CD4-positive, alpha-beta T cell treated with Interleukin-1 beta for 1 hour (primary cell): ENCODE measurements at regions not wholly inside any gene's neighbourhood (a gene's known extent, or its start where the extent isn't known, plus 50 kb on each side); places are given as distances from the start of the nearest gene placed in this dataset.

Source experiments
- DNase-seq, 2 donors: peaks; one replicate each; pipeline ENCODE4 v3.0.0-alpha.2; 2020 to 2022

DNA sequence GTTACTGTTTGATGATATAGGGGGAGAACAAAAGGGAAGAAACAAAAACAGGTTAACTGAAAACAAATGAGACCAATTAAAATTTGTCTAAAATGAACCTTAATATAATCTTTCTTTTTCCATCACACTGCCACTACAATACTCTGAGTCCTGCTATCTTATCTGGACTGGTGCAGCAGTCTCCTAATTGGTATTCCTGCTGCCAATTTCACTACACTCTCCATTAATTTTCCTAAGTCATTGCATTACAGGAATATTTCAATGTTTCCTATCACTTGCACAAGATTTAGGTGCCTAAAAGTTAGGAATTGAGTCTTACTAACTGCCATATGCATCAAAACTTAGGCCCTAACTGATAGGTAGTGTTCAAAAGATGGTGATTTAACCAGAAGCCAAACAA, 884.9 kb upstream of the MGAT4C start:
- DNase-seq = no peak

- no peak for DNase-seq
Observed at GRCh38 chr12:87140262-87140661, 884.1 kb upstream of the MGAT4C start.

DNA sequence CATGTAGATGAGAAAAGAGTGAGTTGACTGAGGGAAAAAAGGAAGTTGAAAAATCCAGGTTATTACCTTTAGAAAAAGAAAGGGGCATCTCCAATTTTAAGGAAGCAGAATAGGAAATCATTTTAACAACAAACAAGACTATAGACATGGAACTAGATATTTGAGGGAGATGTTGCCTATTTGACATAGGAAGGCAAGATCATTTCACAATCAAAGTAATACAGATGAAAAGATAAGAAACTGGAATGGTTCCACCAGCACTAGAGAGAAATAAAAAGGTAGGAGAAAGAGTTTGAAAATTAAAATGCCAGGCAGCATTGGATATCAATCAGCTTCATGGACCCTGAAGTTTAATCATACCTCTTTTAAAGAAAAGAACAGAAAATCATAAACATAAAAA, 881.0 kb upstream of the MGAT4C start:
- no peak for DNase-seq

DNA sequence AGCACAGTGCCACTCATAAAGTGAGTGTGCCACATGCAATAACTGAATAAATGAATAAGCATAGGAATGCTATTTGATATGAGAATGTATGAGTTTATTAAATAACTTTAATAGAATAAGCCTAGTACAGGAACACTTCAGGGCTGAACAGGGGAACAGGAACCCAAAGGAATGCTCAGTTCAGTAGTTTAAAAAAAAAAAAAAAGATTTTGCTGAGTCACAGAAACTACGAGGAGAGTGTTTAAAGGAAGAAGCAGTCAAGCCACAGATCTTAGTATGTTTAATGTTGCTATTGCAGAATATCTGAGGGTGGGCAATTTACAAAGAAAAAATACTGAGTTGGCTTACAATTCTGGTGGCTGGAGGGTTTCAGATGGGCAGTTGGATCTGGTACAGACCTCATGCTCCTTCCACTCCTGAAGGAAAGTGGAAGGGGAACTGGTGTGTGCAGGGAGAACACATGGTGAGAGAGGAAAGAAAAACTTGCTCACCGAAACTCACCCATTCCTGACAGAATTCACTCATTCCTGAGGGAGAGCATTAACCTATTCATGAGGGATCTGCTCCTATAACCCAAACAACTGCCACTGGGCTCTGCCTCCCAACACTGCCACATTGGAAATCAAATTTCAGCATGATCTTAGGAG, 880.3 kb upstream of the MGAT4C start:
- no peak for DNase-seq

DNA sequence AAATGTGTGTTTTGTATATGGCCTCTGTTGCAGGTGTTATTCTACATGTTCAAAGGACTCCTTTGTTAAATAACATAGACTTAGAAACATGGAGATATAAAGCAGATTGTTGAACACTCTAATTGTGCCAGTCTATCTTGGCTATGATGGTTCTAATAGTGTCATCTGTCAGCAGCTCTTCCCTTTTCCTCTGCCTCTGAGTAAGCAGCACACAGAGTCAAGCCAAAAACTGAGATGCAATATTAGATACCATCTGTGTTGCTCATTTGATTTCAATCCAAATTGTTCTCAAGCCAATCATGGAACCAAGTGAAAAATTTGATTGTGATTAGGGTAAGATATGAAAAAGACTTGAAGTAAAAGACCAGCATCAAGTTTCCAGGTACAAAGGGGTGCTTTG, 871.1 kb upstream of the MGAT4C start:
- DNase-seq = no peak

DNA sequence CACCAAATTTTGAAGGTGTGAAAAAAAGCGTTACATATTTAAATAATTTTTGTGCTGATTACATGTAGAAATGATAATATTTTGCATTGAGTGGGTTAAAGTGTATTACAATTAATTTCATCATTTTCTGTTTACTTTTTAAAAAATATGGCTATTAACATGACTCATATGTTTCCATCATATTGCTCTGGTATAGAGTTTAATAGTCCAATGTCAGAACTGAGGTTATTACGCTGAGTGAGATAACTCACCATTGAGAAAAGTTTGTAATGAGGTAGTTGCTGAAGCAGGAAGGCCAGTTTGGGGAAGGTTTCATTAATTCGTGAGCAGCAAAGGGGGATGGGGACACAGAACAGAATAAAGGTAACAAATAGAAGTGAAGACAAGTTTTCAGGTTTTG, 865.7 kb upstream of the MGAT4C start:
- no peak for DNase-seq

DNA sequence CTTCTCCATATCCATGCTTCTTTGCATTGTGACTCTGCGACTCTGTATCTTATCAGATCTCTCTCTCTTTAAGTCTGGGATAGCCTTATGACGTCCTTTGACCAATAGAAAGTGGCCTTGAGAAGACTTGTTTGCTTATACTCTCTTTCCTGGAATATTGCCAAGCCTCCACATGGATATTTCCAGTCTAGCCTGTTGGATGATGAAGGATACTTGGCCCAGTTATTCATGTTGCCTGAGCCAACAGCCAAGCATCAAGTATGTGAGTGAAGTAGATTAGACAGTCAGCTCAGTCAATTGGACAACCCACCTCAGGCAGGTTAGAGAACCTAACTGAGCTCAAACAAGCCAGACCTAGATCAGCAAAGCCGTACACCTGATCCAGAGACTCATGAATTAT, 864.2 kb upstream of the MGAT4C start:
- DNase-seq = no peak

- DNase-seq = no peak
Observed at GRCh38 chr12:87119713-87120112, 863.5 kb upstream of the MGAT4C start.

DNA sequence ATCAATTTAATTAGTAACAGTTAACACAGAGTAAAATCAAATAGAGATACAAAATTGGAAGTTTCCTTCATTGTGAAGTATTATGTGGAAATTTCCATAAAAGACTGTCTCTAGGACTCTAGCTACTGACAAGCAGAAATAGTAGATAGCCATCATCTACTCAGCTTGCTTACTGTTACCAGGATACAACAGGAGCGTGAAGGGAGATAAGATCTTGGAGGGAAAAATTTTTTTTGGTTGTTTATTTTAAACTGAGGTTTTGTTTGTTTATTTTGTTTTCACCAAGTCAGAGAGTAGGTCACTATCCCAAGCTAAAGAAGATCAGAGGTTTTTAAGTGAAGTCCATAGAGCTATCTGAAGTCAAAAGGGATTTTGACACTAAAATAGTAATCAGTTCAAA, 861.3 kb upstream of the MGAT4C start:
- DNase-seq = no peak

DNA sequence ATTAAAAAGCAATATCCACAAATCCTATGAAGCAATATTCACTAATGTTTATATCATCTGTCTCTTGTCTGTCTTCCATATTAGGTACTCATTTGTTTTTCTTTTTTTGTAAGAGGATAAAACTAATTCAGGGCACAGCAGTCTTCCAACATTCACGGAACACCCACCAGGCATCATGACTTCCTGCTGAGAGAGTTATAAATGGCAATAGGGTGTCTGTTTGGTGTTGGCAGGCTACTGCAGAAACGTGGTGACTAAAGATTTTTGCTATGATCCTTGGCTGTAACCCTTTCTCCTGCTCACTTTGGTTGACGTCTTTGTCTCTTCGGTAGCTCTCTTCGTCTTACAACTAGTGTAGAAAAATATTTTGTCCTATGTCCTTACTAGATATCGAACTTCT, 860.6 kb upstream of the MGAT4C start:
- no peak for DNase-seq

GRCh38 chr12:87112571-87113345, 856.6 kb upstream of the MGAT4C start:
- DNase-seq = no peak

GRCh38 chr12:87107766-87108165, 851.6 kb upstream of the MGAT4C start:
- DNase-seq = no peak

DNA sequence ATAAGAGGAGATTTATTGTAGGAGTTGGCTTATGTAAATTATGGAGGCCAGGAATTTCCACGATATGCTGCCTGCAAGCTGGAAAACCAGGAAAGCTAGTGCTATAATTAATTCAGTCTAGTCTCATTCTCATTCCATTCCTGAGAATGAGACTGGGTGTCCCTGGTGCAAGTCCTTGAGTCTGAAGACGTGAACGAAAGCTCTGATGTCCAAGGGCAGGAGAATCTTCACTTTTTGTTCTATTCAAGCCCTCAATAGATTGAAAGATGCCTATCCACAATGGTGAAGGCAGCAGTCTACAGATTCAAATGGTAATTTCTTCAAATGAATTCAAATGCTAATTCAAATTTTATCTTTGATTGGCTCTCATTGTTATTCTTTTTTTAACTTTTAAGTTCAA, 851.1 kb upstream of the MGAT4C start:
- no peak for DNase-seq

DNA sequence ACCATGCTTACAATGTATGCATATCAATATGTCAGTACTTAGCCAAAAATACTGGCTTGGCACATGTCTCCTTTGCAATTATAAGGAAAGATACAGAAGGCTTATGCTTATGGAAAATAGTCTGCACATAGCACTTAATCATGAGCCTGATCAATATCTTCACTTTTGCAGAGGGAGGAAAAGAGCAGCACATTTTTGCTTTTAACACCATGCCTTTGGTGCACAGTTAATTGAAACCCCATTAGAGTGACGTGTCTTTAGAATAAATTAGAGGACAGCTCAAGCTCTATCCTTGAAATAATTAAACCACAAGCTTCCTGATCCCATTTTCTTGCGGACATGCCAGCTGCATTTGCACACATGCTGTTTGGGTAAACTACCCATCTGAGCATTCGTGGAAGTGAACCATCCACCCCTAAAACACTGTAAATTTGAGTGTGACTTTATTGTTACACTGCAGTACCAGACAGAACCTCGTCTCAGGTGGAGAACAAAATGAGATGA, 839.9 kb upstream of the MGAT4C start:
- DNase-seq = no peak

DNA sequence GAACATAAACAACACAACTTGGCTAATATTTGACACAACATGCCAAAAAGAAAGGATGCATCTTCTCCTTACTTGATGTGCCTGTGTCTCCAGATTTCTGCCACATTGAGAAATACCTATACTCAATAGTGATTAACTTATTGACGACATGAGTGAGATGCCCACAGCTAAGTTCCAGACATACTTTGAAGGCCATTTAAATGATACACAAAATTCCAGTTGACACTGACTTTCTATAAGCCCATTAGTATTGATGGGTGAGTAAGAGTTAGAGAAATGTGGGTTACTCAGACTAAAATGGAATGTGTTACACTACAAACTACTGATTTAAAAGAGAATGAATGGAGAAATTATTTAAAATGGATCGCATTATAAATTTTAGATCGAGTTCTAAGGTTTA, 838.2 kb upstream of the MGAT4C start:
- no peak for DNase-seq

GRCh38 chr12:87092421-87092820, 836.2 kb upstream of the MGAT4C start:
- DNase-seq = no peak

- no peak for DNase-seq
Observed at GRCh38 chr12:87086118-87086891, 830.1 kb upstream of the MGAT4C start.

DNA sequence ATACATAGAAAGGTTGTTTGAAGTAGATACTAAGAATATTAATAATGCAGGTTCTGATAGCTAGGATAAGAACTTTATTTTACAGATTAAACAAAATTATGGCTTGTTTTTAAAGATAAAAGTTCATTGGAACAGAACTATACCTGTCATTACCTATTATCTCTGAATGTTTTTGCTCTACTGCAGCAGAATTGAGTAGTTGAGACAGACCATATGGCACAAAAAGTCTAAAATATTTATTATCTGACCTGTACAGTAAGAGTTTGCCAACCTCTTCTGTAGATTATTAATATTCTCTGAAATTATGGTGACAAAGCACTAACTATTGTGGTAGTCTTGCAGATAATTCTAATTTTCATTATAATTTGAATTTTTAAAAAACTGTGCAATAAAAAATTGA, 829.1 kb upstream of the MGAT4C start:
- DNase-seq = no peak

DNA sequence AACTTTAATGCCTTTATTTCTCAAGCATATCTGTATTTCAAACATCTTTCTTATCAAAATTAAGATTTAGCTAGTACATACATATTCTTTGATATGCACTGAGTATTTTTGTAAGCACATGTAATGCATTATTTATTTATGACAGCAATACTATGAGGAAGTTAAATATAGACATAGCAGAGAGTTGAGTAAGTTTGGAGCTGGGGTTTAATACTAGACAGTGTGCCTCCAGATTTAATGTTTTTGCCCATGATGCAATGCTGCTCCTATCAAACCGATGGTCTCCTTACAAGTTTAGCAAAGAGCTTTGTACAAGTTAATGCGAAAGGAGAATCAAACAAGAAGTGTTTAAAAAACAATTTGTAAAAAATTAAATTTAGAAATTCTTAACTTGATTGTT, 826.6 kb upstream of the MGAT4C start:
- DNase-seq = no peak

DNA sequence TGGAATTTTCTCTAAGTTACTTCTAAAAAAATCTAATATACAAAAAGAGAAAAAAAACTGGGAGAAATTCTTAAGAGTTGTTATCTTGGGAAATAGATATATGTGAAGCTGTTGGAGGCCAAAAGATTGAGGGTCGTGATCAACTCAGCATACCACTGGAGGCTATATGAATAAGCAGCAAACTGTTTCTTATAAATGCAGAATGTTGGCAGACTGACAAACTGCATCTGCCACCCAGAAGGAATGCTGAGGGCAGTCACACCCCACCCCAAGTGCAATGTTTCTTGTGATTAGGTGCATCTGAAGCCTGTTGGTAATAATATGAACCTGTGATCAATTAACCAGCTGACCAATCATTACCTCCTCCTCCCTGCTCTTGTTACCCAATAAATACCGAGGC, 818.6 kb upstream of the MGAT4C start:
- DNase-seq = no peak

DNA sequence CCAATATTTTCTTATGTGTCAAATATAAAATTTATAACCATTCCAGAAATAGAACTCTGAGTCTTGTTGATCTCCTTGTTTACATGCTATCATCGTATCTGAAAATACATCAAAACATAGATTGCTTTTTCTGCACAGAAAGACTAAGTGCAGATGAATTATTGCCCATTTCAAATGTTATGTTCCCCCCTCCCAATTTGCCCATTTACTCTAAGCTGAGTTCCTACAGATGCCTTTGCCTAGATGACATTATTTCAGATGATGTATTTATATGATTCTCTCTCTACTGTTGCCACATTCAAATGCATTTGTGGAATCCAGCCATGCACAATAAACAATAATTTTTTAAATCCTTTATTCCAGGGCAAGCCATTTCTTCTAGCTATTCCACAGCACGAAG, 810.1 kb upstream of the MGAT4C start:
- DNase-seq = no peak

DNA sequence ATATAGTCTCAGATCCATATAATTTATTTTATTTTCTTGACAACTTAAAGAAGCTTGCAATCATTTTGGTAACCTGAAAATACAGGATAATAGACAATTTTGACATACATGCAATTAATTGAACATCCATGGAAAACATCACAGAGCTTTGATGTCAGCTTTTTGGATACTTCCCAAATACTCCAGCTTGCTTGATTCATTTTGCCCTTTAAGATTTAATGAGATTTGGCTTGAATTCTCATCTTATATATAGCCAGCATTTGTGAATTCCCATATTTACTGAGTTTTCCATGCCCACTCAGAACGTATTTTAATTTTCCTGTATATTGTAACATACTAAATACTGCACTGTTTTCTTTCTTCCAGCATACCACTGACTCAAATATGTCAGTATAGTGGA, 803.0 kb upstream of the MGAT4C start:
- DNase-seq = no peak

GRCh38 chr12:87054226-87054625, 798.0 kb upstream of the MGAT4C start:
- DNase-seq = no peak

DNA sequence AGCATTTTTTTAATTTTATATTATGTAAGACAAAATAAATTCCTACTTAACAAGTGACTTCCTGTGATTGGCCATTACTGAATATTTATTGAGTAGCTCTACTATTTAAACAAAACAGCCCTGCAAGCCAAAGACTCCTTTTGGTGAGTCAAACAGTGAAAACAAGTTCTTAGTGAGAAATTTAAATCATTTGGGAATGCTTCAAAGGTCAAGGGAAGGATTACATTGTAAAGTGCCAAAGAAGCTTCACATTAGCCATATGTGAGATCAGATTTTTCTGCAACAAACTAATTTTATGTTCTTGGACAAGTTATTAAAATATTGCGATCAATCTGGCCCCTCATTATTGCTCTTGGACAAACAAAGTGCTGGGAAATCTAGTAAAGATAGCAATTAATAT, 795.4 kb upstream of the MGAT4C start:
- DNase-seq = no peak
